NOMO-1 treated with DMSO at 0.1 percent for 48 hours (cell line): ENCODE measurements at regions not wholly inside any gene's neighbourhood (a gene's known extent, or its start where the extent isn't known, plus 50 kb on each side); places are given as distances from the start of the nearest gene placed in this dataset.
"Not testable (repeated sequence)": the region's sequence is repeated elsewhere in the genome, so short reads cannot be mapped to it uniquely, and the experiment has no call there.

Source experiments
- DNase-seq: peaks from one replicate; lab custom pipeline; 2025; ENCODE audit not compliant: unreplicated experiment; lab: John Stamatoyannopoulos, UW

DNA sequence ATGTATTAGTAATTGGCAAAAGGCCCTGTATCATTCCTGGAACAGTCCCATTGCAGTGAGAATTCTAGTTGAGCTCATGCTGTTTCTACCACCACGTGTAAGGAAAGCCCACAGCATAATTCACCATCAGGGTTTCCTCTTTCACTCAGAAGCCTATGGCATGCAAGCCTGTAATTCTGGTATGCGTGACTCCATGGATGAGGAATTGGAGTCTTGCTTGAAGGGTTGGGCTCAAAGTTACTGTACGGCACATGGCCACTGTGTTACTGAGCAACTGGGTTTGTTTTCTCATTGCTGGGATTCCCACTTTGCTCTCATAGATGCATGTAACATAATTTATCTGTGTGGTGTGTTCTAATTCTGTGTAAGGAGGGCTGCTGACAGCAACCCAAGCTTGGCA is 132.3 kb upstream of the NR3C2 start:
- no peak for DNase-seq

DNA sequence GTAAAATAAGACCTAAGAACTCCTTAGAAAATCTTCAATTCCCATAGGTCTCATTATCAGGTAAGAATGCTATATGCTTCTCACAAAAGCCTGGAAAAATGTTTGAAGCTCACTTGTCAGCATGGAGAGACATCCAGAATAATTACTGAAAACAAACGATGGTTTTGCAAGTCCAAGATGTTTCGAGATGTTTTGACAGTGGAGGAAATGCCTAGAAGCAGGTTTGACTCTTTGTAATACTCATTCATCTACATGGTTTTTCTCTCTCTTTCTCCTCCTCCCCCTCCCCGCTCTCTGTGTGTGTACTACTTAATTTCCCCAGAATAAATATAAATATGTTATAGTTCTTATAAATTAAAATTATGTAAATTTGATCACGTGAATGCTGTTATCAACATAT is 131.9 kb upstream of the NR3C2 start:
- no peak for DNase-seq

DNA sequence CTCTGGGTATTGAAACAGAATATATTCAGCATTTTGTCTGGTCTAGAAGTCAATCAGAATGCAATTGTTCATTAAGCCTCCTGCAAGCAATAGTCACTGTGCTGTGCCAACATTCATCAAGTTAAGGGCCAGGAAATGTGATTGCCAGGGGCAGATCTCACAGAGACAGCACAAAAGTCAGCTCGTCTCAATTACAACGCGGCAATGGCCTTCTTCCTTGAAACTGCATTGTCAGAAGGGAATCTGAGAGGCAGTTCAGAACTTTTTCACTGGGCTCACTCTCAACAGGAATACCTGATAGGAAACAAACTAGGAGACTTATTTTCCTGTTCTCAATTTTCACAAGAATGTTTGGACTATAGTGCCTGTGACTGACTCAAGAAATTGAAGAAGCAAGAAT is 131.1 kb upstream of the NR3C2 start:
- DNase-seq = no peak

DNA sequence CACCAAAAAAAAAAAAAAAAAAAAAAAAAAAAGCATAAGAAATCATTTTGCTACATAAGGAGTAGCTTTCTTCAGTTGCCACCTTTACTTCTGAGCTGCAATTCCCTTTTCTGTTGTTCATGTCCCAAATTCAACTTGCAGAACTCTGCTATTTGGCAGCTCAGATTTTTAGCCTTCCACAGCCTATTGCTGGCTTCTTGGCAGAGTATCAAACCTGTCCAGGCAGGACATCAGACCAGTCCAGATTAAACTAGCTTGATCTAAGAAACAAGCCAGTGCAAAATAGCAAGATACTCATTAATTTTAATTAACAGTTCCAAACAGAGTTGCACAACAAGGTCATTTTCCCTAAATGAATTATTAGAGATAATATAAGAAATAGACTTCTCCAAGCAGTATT is 123.6 kb upstream of the NR3C2 start:
- DNase-seq = no peak

DNA sequence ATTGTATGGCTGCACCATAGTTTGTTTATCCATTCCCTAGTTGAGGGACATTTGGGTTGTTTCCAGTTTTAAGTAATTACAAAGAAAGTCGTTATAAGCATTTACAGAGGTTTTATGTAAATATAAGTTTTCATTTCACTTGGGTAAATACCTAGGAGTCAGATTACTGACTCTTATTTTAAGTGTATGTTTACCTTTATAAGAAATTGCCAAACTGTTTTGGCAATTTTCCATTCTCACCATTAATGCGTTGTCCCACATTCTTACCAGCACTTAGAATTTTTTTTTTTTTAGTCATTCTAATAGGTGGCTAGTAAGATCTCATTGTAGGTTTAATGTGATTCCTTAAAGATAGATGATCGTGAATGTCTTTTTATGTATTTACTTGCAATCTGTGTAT is 121.5 kb upstream of the NR3C2 start:
- DNase-seq = no peak

DNA sequence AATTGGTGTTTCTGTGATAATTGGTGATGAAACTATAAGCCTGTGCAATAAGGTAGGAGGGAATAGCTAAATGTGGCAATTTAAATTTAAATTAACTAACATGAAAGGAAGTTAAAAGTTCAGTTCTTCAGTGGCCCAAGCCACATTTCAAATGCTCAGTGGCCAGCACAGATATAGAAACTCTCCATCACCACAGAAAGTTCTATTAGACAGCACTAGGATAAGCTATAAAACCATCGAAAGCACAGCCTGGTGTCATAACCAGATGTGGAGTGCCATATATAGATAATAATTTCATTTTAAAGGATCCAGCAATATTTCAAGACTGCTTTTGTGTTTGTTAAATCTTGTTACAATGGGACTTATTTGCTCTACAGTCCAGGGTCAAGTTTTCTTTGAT is 119.3 kb upstream of the NR3C2 start:
- no peak for DNase-seq

DNA sequence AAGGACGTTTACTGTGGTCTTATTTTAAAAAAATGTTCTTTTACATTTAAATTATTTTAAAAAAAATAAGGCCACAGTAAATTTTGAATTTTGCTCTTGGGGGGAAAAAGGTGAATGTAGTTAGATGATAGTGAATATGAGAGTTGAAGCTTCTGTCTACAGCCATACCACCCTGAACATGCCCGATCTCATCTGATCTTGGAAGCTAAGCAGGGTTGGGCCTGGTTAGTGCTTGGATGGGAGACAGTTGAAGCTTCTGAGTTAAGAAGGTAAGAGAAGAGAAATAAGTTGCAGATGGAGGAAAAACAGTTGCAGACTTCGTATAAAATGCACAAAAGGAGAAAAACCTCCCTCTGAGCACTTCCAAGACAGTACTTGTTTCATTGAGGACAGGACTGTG is 115.6 kb upstream of the NR3C2 start:
- DNase-seq = no peak

DNA sequence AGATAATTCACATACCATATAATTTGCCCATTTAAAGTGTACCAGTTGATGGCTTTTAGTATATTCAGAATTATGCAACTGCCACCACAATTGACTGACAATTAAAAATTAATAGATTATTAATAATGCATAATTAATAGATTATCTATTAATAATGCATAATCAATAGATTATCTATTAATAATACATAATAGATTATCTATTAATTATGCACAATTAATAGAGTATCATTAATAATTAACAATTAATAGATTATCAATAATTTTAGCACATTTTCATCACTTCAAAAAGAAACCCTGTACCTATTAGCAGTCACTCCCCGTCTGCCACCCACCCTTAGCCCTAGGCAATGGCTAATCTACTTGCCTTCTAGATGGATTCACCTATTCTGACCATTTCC is 108.6 kb upstream of the NR3C2 start:
- no peak for DNase-seq

DNA sequence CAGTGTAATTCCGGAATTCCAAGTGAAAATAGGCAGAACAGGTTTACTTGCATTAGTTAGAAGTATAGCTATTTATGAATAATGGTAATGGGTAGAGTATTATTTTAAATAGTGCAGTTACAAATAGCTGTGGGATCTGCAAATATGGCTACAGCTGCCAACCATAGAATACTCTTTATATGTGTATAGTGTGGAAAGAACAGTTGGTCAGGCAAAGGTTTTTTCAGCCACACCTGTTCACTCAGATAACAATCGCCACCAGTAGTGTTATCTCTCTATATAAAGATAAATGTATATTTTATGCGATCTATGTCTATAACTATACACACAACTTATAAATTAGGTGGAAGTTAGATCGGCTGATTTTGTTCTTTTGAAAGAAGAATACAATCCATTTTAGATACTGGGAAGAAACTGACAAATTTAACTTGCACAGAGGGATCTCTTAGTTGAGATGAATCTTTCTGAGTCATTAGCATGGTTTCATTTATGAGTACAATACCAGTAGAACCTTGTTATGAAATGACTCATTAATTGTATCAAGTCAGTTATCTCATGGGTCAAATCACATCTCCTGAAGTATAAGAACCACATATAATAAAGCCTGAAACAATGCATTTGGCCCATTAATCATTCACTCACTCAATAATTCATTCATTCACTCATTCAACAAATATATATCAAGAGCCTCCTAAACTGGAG is 100.9 kb upstream of the NR3C2 start:
- DNase-seq = no peak

DNA sequence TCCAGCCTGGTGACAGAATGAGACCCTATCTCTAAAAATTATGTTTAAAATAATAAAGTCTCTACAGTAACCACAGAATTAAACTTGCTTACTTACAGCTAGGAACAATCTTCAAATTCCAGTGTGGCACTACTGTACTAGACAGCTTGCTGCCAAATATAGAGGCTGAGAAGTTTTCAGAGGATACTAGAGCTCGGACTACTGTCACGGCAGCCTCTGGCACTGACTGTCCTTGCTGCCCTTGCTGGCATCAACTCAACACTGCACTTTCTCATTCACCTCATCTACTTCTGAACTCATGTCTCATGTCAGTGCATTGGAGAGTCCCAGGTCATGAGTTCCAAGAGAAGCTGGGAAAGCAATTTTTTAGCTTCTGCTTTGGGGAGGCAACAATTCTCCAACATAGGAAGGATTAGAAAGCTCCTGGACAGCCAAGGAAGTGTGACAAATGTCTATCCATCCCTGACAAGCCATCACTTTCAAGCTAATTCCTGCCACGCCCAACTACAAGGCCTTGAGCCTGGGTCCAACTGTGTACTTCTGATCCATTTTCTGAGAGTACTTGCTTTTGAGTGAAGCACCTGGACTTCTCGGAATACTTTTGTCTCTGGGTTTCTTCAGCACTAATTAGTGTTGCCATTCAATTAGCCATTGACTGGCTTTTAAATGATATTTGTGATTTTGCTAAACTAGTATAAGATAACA is 98.6 kb upstream of the NR3C2 start:
- DNase-seq = no peak

DNA sequence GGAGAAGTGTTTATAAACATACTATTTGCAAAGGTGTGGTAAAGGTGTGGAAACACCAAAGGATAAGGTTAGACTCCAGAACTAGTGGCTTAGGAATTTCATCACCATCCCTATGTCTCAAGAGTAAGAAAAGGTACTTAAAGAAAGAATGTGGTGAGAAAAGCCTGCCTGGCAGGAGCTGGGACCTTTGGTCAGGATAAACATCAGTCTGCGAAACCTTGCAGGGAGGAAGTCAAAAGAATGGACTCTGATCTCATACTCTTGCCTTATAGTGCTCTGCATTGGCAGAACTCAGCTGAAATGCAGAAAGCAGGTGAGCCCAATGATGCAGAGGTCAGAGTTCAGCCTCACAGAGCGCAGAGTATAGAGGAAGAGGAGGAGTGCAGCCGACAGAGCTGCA is 97.2 kb upstream of the NR3C2 start:
- no peak for DNase-seq

DNA sequence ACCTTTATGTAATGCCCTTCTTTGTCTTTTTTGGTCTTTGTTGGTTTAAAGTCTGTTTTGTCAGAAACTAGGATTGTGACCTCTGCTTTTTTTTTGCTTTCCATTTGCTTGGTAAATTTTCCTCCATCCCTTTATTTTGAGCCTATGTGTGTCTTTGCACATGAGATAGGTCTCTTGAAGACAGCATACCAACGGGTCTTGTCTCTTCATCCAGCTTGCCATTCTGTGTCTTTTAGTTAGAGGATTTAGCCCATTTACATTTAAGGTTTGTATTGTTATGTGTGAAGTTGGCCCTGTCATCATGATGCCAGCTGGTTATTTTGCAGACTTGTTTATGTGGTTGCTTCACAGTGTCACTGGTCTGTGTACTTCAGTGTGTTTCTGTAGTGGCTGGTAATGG is 91.6 kb upstream of the NR3C2 start:
- DNase-seq = not testable (repeated sequence)

DNA sequence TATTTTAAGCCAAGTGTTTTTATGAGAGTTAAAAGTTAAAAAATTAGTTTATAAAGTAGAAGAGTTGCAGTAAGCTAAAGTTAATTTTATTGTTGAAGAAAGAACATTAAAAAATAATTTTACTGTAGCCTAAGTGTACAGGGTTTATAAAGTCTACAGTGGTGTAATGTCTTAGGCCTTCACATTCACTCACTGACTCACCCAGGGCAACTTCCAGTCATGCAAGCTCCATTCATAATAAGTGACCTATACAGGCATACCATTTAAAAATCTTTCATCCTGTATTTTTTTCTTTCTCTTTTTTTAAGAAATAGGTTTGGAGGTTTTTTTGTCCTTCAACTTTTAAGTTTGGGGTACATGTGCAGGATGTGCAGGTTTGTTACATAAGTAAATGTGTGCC is 87.9 kb upstream of the NR3C2 start:
- DNase-seq = no peak

DNA sequence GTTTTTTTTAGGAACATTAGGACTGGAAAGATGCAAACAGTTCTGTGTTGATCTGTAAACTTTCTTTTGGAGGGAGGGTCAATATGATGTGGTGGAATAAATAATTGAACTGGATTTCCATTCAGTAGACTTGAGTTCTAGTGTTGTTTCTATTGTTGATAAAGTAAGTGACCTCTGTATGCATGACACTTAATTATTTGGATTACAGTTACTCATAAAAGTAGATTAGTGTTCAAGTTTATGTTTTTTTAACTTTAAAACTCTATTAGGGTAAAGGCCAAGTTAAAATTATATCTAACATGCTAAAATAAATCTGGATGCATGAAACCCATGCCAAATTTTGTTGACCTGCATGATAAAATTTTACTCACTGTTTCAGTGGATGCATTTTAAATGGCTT is 85.4 kb upstream of the NR3C2 start:
- no peak for DNase-seq

DNA sequence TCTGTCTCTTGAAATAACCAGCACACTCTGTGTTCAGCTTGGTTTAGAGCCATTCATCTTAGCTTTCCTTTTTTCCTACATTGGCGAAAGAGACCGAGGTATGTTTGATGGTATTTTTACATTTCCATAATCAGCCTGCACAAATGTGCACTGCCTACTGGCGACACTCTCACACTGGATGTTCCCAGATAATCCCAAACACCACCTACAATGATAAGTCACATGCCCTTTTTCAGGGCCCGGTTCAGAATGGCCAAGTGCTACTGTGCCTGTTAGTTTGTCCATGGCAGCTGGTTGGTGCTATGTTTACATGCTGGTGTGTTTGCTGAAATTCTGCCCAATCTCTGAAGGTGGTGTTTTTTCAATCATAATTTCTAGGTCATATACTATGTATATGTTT is 80.8 kb upstream of the NR3C2 start:
- DNase-seq = no peak

DNA sequence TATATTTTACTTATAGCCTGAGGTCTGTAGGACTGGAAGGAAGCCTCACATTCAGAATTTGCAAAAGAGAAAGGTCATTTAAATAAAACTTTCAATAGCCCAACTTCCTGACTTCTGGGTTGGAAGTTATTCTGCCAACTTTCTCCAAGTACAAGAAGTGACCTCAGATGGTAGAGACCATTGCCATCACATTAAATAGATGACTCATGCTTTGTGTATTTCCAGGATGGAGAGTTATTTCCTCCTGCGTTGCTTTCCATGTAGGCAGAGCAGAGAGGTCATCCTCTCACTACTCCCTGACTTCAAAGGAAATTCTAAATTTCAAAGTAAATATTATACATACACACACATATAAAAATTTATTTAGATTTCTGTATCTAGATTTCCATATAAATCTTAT is 73.0 kb upstream of the NR3C2 start:
- no peak for DNase-seq

DNA sequence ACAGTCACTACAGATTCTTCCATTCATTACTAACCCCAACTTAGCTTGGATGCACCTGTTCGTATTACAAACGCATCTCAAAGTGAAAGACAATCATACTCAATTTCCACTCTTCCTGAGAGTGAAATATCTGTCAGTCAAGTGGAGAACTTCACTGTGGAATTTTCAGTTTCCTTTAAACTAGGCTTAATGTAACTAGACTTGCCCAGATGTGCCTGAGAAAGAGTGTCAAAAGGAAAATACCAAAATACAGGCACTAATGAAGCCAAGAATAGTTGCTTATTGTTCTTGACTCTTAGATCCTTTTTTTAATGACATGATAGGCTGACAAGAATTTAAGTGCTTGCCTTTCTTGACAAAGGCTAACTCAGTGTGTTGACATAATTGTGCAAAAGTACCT is 72.4 kb upstream of the NR3C2 start:
- DNase-seq = no peak

DNA sequence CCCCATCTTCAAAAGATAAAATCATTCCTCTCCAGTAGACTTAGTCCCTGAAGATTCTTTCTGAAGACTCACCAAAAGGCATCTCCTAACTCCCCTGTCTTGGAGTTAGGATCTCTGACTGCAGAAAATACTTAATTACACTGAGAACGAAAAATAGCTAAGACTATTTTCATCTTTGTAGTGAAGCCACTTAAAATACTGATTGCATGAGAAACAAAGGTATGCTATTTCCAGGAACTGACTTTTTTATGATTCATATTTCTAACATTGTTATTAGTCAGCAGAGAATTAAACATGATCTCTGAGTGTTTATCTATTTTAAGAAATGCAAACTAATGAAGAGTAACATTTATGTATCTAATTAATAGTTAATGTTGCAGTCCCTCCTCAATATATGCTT is 71.8 kb upstream of the NR3C2 start:
- no peak for DNase-seq

DNA sequence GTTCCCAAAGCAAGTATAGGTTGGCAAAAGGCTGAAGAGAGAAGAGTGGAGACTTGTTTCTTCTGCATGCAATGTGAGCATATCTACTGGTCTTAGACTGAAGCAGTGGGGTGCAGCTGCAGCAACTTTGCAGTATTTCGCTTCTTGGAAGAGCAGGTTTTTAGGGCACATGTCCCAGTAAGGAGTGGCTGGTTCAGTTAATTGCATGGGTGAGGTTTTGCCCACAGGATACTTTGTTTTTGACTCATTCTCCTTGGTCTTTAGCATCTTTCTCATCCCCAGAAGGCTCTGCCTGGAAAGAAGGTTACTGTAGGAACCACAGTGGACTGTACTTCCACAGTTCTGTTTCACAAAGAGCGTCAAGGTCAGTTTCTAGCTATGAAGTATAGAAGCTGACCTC is 68.0 kb upstream of the NR3C2 start:
- DNase-seq = no peak

DNA sequence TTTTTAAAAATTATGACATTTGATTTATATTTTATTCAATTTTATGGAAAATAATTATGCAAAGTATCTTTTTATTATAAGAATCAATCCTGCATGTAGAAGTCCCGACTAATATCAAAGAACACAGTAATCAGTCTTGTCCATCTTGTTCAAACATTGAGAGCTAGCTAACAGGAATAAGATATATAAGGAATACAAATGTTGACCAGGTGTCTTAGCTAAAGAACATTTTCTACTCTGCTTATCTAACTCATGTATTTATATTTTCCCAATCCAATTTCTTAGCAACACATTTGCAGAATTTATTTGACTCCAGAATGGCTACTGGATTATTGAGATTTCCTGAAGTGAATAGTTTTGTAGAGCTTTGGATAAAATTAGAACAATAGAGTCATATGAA is 61.5 kb upstream of the NR3C2 start:
- DNase-seq = no peak

DNA sequence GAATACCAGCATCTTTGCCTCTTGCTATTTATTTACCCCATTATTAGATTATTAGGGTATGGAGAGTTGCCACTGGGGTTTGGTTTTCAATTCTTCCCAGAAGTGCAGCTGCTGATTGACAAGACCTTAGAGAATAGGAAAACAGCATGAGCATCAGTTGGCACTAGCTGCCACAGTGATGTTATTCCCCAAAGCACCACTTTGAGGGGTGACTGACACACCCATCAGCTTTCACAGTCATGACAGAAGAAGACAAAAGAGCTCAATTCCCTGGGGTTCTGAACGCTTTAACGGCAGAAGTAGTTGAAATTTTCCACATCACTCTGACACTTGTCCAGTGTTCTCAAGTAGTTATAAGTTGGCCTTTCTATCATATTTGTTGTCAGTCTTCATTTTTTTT is 55.0 kb upstream of the NR3C2 start:
- no peak for DNase-seq

DNA sequence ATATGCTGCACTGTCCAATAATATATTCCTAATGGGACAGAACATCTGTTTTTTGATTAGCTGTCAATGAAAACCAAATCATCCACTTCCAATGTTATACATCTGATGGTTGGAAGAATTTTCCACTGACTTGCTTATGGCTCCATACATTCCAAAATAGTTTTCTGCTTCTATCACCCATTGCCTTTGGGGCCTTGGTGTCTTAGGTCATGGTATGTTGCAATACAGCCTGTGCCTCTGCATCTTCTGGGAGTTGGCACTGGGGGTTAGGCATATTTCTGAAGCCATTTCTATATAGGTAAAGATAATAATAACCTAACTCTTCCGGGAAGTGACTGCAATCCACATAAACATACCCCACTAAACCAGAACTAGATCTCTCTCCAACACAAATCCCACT is 53.2 kb upstream of the NR3C2 start:
- DNase-seq = no peak
